ENCODE measurements at regions not wholly inside any gene's neighbourhood (a gene's known extent, or its start where the extent isn't known, plus 50 kb on each side); places are given as distances from the start of the nearest gene placed in this dataset.

- TF ChIP-seq CTCF (conservative IDR thresholded peaks at IDR 0.05) (no peak), ZFX (IDR thresholded peaks at IDR 0.05) (no peak)
Measured at GRCh38 chr20:56817780-56818675, 188.9 kb downstream of the TFAP2C start.
